PC-3 (cell line): ENCODE measurements at regions not wholly inside any gene's neighbourhood (a gene's known extent, or its start where the extent isn't known, plus 50 kb on each side); places are given as distances from the start of the nearest gene placed in this dataset.

Experiments used
- CTCF ChIP-seq: fragments of 300-600 bp; sonication (generic); conservative IDR thresholded peaks from 2 replicates; pipeline ENCODE4 v1.5.1; 2017; ENCODE audit warnings: antibody characterized with exemption, low read depth, mild to moderate bottlenecking, low read length
- EZH2 ChIP-seq: fragments of 300-600 bp; sonication (generic); IDR thresholded peaks from one replicate; pipeline ENCODE4 v1.6.1; 2017; ENCODE audit warnings: antibody characterized with exemption, mild to moderate bottlenecking, low read length; ENCODE audit not compliant: unreplicated experiment
- EZH2phosphoT487 ChIP-seq: fragments of 300-600 bp; sonication (generic); IDR thresholded peaks from 2 replicates; pipeline ENCODE4 v1.6.1; 2018; ENCODE audit warnings: mild to moderate bottlenecking, antibody characterized with exemption, low read length, borderline replicate concordance

- TF ChIP-seq CTCF (no peak), EZH2phosphoT487 (no peak), EZH2 (no peak)
Observed at GRCh38 chr5:166356096-166356495, 1935.3 kb upstream of the WWC1 start.
